ENCODE measurements at regions not wholly inside any gene's neighbourhood (a gene's known extent, or its start where the extent isn't known, plus 50 kb on each side); places are given as distances from the start of the nearest gene placed in this dataset.
"Not testable (repeated sequence)": the region's sequence is repeated elsewhere in the genome, so short reads cannot be mapped to it uniquely, and the experiment has no call there.

- H3K27ac Mint-ChIP-seq, result no peak overlapping the region
- peaks cover 5 to 29% (median 12%) of the 10 kb centered on the region in 3 donors for H3K27me3 Mint-ChIP-seq
- H3K4me3 Mint-ChIP-seq, result no peak overlapping the region
- no peaks in the 10 kb centered on the region for H3K4me1 Mint-ChIP-seq
- DNase-seq, result no peak
- H3K9me3 Mint-ChIP-seq, result peaks cover 0 to 9% (median 2%) of the 10 kb centered on the region in 7 donors
- ATAC-seq (ENCODE audit: low read depth in 2 of 2), result no peak
- peaks cover 0 to 7% of the 10 kb centered on the region in 2 donors for H3K36me3 Mint-ChIP-seq
These were observed 106.8 kb downstream of the METRNL start for GRCh38 chr17:83186226-83186625.

GRCh38 chr17:83186751-83187421 lies 107.5 kb downstream of the METRNL start:
- no peak overlapping the region for H3K27ac Mint-ChIP-seq
- peaks cover 0 to 7% of the 10 kb centered on the region in 2 donors for H3K36me3 Mint-ChIP-seq
- peaks cover 0 to 9% (median 2%) of the 10 kb centered on the region in 7 donors for H3K9me3 Mint-ChIP-seq
- H3K27me3 Mint-ChIP-seq, result peaks cover 5 to 29% (median 12%) of the 10 kb centered on the region in 3 donors
- no peak for ATAC-seq (ENCODE audit: low read depth in 2 of 2)
- H3K4me1 Mint-ChIP-seq, result no peaks in the 10 kb centered on the region
- no peak overlapping the region for H3K4me3 Mint-ChIP-seq
- no peak for DNase-seq

- H3K4me3 Mint-ChIP-seq, result no peak overlapping the region
- no peak overlapping the region for H3K27ac Mint-ChIP-seq
- peaks cover 0 to 2% (median 0%) of the 10 kb centered on the region in 3 donors for H3K4me1 Mint-ChIP-seq
- H3K36me3 Mint-ChIP-seq, result peaks cover 0 to 7% of the 10 kb centered on the region in 2 donors
- ATAC-seq (ENCODE audit: low read depth in 2 of 2) (no peak), DNase-seq (no peak)
- H3K9me3 Mint-ChIP-seq, result peaks cover 0 to 9% (median 2%) of the 10 kb centered on the region in 7 donors
- peaks cover 5 to 29% (median 12%) of the 10 kb centered on the region in 3 donors for H3K27me3 Mint-ChIP-seq
These were observed 108.4 kb downstream of the METRNL start for GRCh38 chr17:83187782-83188311.

- peaks cover 0 to 9% (median 2%) of the 10 kb centered on the region in 7 donors for H3K9me3 Mint-ChIP-seq
- peaks cover 0 to 7% of the 10 kb centered on the region in 2 donors for H3K36me3 Mint-ChIP-seq
- peak overlapping the region in 2 of 6 donors; percentile 24 to 87 for H3K27ac Mint-ChIP-seq
- H3K4me1 Mint-ChIP-seq, result peaks cover 7 to 9% (median 8%) of the 10 kb centered on the region in 3 donors
- DNase-seq (no peak), ATAC-seq (ENCODE audit: low read depth in 2 of 2) (no peak)
- no peak overlapping the region for H3K4me3 Mint-ChIP-seq
- H3K27me3 Mint-ChIP-seq, result peaks cover 10 to 32% (median 20%) of the 10 kb centered on the region in 3 donors
These were observed 109.9 kb downstream of the METRNL start for GRCh38 chr17:83189044-83190003.

GRCh38 chr17:83190004-83190385 lies 110.6 kb downstream of the METRNL start:
- no peak for ATAC-seq (ENCODE audit: low read depth in 2 of 2)
- peak overlapping the region in 2 of 6 donors; percentile 24 to 59 for H3K27ac Mint-ChIP-seq
- H3K36me3 Mint-ChIP-seq, result peaks cover 0 to 7% of the 10 kb centered on the region in 2 donors
- peaks cover 0 to 9% (median 2%) of the 10 kb centered on the region in 7 donors for H3K9me3 Mint-ChIP-seq
- H3K4me1 Mint-ChIP-seq, result peaks cover 7 to 9% (median 9%) of the 10 kb centered on the region in 3 donors
- H3K27me3 Mint-ChIP-seq, result peaks cover 10 to 36% (median 20%) of the 10 kb centered on the region in 3 donors
- H3K4me3 Mint-ChIP-seq, result no peak overlapping the region
- DNase-seq, result no peak

DNA sequence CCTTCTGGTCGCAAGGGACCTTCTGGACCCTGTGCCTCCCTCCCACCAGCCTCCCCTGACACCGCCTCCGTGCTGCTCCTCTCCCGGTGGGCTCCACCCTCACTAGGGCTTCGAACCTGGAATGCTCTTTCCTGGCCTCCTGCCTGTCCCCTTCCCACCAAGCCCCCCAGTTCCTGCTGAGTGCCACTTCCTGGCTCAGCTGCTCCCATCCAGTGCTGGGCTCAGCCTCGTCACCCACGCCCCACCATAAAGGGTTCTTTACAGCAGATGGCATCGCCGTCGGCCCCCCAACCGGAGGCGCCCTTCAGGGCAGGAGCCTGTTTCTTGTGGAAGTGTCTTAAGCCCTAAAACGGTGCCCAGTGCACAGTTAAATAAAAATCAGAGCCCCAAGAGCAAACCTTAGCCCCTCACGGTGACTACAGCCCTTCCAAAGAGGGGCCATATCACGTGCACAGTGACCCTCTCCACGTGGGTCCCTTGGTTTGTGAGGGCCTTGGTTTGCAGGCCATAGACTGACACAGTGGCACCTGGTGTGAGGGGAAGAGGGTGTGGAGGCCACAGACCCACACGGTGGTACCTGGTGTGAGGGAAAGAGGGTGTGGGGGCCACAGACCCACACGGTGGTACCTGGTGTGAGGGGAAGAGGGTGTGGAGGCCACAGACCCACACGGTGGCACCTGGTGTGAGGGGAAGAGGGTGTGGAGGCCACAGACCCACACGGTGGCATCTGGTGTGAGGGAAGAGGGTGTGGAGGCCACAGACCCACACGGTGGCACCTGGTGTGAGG lies 111.4 kb downstream of the METRNL start:
- Mint-ChIP-seq H3K27ac (peak overlapping the region in 1 of 6 donors; percentile 59), H3K36me3 (peaks cover 0 to 7% of the 10 kb centered on the region in 2 donors), H3K4me1 (peaks cover 7 to 9% (median 9%) of the 10 kb centered on the region in 3 donors), H3K9me3 (peaks cover 0 to 9% (median 2%) of the 10 kb centered on the region in 7 donors), H3K4me3 (no peak overlapping the region), H3K27me3 (peaks cover 10 to 40% (median 20%) of the 10 kb centered on the region in 3 donors)
- ATAC-seq (ENCODE audit: low read depth in 2 of 2) (no peak), DNase-seq (no peak)

DNA sequence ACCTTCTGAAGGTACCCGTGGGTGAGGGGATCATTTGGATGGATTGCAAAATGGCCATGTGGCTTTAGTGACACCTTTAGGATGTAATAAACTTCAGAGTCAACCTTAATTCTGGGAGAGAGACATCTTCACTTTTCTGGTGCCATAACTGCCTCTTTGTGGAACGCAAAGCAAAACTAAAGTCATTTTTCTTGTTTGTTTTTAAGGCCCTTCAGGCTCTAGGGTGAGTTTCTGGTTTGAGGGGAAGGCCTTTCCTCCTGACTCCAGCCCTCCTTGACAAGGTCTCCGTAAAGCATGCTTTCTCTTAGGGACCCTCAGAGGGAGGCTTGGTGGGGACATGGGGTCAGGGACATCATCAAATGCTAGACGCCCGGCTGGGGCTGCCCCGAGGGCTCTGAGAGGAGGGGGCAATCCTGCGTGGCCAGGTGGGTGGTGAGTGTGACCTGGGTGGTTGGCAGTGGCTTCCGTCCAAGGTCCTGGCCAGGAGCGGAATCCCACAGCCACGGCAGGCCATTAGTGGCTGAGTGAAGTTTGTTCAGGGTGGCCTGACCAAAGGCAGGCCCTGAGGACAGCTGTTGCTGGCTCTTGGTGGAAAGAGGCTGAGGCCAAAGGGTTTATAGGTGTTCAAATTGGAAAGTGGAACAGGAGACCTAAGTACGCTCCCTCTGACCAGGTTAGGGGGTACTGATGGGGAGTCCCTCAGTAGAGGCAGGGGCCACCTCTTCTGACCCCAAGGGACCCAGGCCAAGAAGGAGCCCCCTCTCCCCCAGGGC lies 112.2 kb downstream of the METRNL start:
- peaks cover 0 to 9% (median 2%) of the 10 kb centered on the region in 7 donors for H3K9me3 Mint-ChIP-seq
- DNase-seq (no peak), ATAC-seq (ENCODE audit: low read depth in 2 of 2) (no peak)
- H3K4me1 Mint-ChIP-seq, result peaks cover 7 to 9% (median 9%) of the 10 kb centered on the region in 3 donors
- H3K27ac Mint-ChIP-seq, result no peak overlapping the region
- H3K27me3 Mint-ChIP-seq, result peaks cover 10 to 35% (median 20%) of the 10 kb centered on the region in 3 donors
- H3K36me3 Mint-ChIP-seq, result peaks cover 0 to 7% of the 10 kb centered on the region in 2 donors
- peak overlapping the region in 1 of 8 donors; percentile 16 for H3K4me3 Mint-ChIP-seq

GRCh38 chr17:83192161-83192788 lies 112.9 kb downstream of the METRNL start:
- H3K36me3 Mint-ChIP-seq, result peaks cover 0 to 7% of the 10 kb centered on the region in 2 donors
- H3K4me3 Mint-ChIP-seq, result no peak overlapping the region
- H3K9me3 Mint-ChIP-seq, result peaks cover 0 to 9% (median 2%) of the 10 kb centered on the region in 7 donors
- peaks cover 7 to 9% (median 9%) of the 10 kb centered on the region in 3 donors for H3K4me1 Mint-ChIP-seq
- ATAC-seq (ENCODE audit: low read depth in 2 of 2) (no peak), DNase-seq (no peak)
- no peak overlapping the region for H3K27ac Mint-ChIP-seq
- peaks cover 10 to 33% (median 20%) of the 10 kb centered on the region in 3 donors for H3K27me3 Mint-ChIP-seq

DNA sequence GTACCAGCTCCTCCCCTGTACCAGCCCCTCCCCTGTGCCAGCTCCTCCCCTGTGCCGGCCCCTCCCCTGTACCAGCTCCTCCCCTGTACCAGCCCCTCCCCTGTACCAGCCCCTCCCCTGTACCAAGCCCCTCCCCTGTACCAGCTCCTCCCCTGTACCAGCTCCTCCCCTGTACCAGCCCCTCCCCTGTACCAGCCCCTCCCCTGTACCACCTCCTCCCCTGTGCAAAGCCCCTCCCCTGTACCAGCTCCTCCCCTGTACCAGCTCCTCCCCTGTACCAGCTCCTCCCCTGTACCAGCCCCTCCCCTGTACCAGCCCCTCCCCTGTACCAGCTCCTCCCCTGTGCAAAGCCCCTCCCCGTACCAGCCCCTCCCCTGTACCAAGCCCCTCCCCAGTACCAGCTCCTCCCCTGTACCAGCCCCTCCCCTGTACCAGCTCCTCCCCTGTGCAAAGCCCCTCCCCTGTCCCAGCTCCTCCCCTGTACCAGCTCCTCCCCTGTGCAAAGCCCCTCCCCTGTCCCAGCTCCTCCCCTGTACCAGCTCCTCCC lies 113.5 kb downstream of the METRNL start:
- not testable (repeated sequence) for H3K9me3 Mint-ChIP-seq; H3K4me1 Mint-ChIP-seq; ATAC-seq (ENCODE audit: low read depth in 2 of 2); DNase-seq; H3K27ac Mint-ChIP-seq; H3K4me3 Mint-ChIP-seq; H3K36me3 Mint-ChIP-seq
- H3K27me3 Mint-ChIP-seq, result peaks cover 10 to 29% (median 20%) of the 10 kb centered on the region in 3 donors

- ATAC-seq (ENCODE audit: low read depth in 2 of 2) (peak in 1 of 2 donors; percentile 33), DNase-seq (no peak)
- Mint-ChIP-seq H3K27me3 (peaks cover 6 to 29% (median 18%) of the 10 kb centered on the region in 3 donors), H3K4me1 (peaks cover 7 to 13% (median 9%) of the 10 kb centered on the region in 3 donors), H3K27ac (peak overlapping the region in 4 of 6 donors; percentile 48 to 88 (median 68)), H3K4me3 (peak overlapping the region in 5 of 8 donors; percentile 4 to 59 (median 48)), H3K36me3 (peaks cover 0 to 7% of the 10 kb centered on the region in 2 donors), H3K9me3 (no peaks in the 10 kb centered on the region)
These were observed 114.2 kb downstream of the METRNL start for GRCh38 chr17:83193336-83194185.

GRCh38 chr17:83194186-83194561 lies 114.8 kb downstream of the METRNL start:
- peaks cover 0 to under 1% of the 10 kb centered on the region in 2 donors for H3K36me3 Mint-ChIP-seq
- DNase-seq (no peak), ATAC-seq (ENCODE audit: low read depth in 2 of 2) (no peak)
- peak overlapping the region in 3 of 8 donors; percentile 4 to 56 (median 33) for H3K4me3 Mint-ChIP-seq
- no peaks in the 10 kb centered on the region for H3K9me3 Mint-ChIP-seq
- peaks cover 6 to 29% (median 11%) of the 10 kb centered on the region in 3 donors for H3K27me3 Mint-ChIP-seq
- H3K4me1 Mint-ChIP-seq, result peaks cover 10 to 19% (median 14%) of the 10 kb centered on the region in 3 donors
- H3K27ac Mint-ChIP-seq, result peak overlapping the region in 3 of 6 donors; percentile 66 to 88 (median 71)

Data from naive B cell (primary cell).